Gastrocnemius medialis (tissue), 4 donors: ENCODE measurements at regions not wholly inside any gene's neighbourhood (a gene's known extent, or its start where the extent isn't known, plus 50 kb on each side); places are given as distances from the start of the nearest gene placed in this dataset.

Experiments
- ATAC-seq, 2 donors: fragments of 150-250 bp; one replicate each; pipeline ENCODE4 v1.9.1; 2016
- DNase-seq, 2 donors: peaks; one replicate each; pipeline ENCODE4 v3.0.0-alpha.2; 2019
- H3K27ac ChIP-seq, 4 donors: fragments of 200-600 bp; sonication (generic); 1 replicate in 1 of 4; 2 replicates in 3 of 4; pipeline ENCODE4 v1.5.1; 2016 to 2018; ENCODE audit warnings: mild to moderate bottlenecking in 2 of 4, moderate library complexity in 1 of 4
- H3K27me3 ChIP-seq, 3 donors: fragments of 200-600 bp; sonication (generic) in 2 of 3; 1 replicate in 1 of 3; 2 replicates in 2 of 3; pipeline versions ENCODE4 v1.5.1 to v1.6.0; 2016 to 2019; ENCODE audit warnings: mild to moderate bottlenecking in 1 of 3, moderate library complexity in 1 of 3
- H3K36me3 ChIP-seq, 2 donors: fragments of 200-600 bp; sonication (generic) in 1 of 2; one replicate each; pipeline ENCODE4 v1.5.1; 2017 to 2018
- H3K4me1 ChIP-seq, 2 donors: fragments of 200-600 bp; sonication (generic) in 1 of 2; one replicate each; pipeline ENCODE4 v1.5.1; 2016 to 2017; ENCODE audit warnings: mild to moderate bottlenecking in 2 of 2
- H3K4me3 ChIP-seq, 4 donors: fragments of 200-600 bp; sonication (generic) in 3 of 4; 1 replicate in 1 of 4; 2 replicates in 3 of 4; pipeline ENCODE4 v1.5.1; 2016 to 2019; ENCODE audit warnings: mild to moderate bottlenecking in 2 of 4
- H3K9me3 ChIP-seq, 3 donors: fragments of 200-600 bp; sonication (generic) in 2 of 3; 1 replicate in 1 of 3; 2 replicates in 2 of 3; pipeline ENCODE4 v1.5.1; 2016 to 2019
- POLR2A ChIP-seq, 2 donors: fragments of 450-650 bp; IDR thresholded peaks; one replicate each; pipeline ENCODE4 v1.6.1; 2017; ENCODE audit warnings: antibody characterized with exemption in 2 of 2, mild to moderate bottlenecking in 2 of 2, moderate library complexity in 2 of 2
- in situ Hi-C, 4 donors: fragments of 200-750 bp; cut with MboI; loops; one replicate each; pipeline versions ENCODE4 v1.15.0 to v1.8.0; 2017; ENCODE audit warnings: low sequenced_read_pairs in 4 of 4
- intact Hi-C: fragments of 100-400 bp; cut with DNase I; formaldehyde crosslinking; loops from one replicate; pipeline ENCODE4 v1.15.1; 2023; ENCODE audit warnings: low total_unique reads
- TF ChIP-seq, protein P1 (sequence below), 5 experiments: fragments of 450-650 bp in 3 of 5; fragments of 200-600 bp in 2 of 5; sonication (generic) in 2 of 5; IDR thresholded peaks in 4 of 5; conservative IDR thresholded peaks in 1 of 5; 1 replicate in 4 of 5; 2 replicates in 1 of 5; pipeline ENCODE4 v1.5.1; 2016 to 2019; ENCODE audit warnings: antibody characterized with exemption in 5 of 5, mild to moderate bottlenecking in 3 of 5, moderate library complexity in 3 of 5

DNA sequence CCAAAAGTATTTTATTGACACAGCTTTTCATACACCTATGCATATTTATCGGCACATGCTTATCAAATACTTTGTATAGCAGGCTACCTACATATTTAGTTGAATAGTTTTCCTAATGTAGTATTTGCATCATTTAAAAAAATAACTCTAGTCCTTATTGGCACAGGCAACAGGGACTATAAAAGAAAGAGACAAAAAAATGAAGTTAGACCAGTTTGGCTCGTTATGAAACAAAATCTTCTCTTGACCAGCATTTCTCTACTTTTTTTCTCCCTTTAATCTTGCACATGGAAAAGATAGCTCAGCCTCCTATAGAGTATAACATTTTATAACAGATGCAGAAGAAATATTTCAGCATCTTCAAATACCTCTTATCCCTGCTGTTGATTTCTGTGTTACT, 794.8 kb upstream of the MIR17HG start:
- in situ Hi-C loops (no loop called here), intact Hi-C loops (no loop called here)
- Histone ChIP-seq H3K4me3 (no peak overlapping the region), H3K9me3 (no peaks in the 10 kb centered on the region), H3K27ac (no peak overlapping the region), H3K27me3 (no peaks in the 10 kb centered on the region), H3K36me3 (no peaks in the 10 kb centered on the region), H3K4me1 (no peaks in the 10 kb centered on the region)
- TF ChIP-seq POLR2A (IDR thresholded peaks at IDR 0.05), result no peak
- TF ChIP-seq, protein P1, sequence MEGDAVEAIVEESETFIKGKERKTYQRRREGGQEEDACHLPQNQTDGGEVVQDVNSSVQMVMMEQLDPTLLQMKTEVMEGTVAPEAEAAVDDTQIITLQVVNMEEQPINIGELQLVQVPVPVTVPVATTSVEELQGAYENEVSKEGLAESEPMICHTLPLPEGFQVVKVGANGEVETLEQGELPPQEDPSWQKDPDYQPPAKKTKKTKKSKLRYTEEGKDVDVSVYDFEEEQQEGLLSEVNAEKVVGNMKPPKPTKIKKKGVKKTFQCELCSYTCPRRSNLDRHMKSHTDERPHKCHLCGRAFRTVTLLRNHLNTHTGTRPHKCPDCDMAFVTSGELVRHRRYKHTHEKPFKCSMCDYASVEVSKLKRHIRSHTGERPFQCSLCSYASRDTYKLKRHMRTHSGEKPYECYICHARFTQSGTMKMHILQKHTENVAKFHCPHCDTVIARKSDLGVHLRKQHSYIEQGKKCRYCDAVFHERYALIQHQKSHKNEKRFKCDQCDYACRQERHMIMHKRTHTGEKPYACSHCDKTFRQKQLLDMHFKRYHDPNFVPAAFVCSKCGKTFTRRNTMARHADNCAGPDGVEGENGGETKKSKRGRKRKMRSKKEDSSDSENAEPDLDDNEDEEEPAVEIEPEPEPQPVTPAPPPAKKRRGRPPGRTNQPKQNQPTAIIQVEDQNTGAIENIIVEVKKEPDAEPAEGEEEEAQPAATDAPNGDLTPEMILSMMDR (IDR thresholded peaks at IDR 0.05 in 4 of 5, conservative IDR thresholded peaks at IDR 0.05 in 1 of 5), result no peak
- ATAC-seq (no peak), DNase-seq (no peak)

DNA sequence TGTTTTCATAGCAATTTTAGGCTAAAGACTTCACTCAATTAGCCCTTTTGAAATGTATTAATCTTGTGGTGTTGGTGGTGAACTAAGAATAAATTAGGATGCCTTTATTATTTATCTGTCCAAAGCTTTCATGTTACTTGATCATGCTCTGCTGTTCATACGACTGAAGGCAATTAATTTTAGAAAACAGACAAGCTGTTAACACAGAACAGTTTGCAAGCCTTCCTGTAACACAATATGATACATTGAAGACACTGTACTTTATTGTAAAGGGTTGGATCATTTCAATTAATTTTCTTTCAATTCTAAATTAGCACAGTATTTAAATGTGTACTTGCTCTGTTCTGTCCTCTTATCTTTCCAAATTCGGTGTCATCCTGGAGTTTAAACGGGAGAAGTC, 794.3 kb upstream of the MIR17HG start:
- in situ Hi-C loops, result no loop called here
- TF ChIP-seq, protein P1 (IDR thresholded peaks at IDR 0.05 in 4 of 5, conservative IDR thresholded peaks at IDR 0.05 in 1 of 5), result no peak
- no peak for TF ChIP-seq POLR2A (IDR thresholded peaks at IDR 0.05)
- no peaks in the 10 kb centered on the region for H3K36me3 ChIP-seq
- no peak overlapping the region for H3K27ac ChIP-seq
- intact Hi-C loops, result no loop called here
- no peak for DNase-seq
- H3K4me1 ChIP-seq, result no peaks in the 10 kb centered on the region
- H3K4me3 ChIP-seq, result no peak overlapping the region
- H3K27me3 ChIP-seq, result no peaks in the 10 kb centered on the region
- ATAC-seq, result no peak
- no peaks in the 10 kb centered on the region for H3K9me3 ChIP-seq

DNA sequence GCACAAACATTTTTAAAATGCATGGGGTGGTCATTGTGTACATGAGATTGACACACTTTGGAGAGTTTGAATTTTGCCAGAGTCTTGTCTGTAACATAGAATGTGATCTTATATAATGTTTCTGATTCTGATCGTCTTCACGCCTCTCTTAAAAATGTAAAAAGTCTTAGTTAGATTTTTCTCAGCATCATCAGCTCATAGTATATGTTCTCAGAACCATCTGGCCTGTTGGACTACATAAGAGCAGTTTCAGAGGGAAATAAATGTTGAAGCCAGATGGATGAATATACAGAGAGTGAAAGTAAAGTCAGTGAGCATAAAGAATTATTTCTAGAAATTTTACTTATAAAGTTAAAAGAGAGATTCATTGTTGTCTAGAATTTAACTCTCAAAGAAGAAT, 789.9 kb upstream of the MIR17HG start:
- no peak for DNase-seq
- no peaks in the 10 kb centered on the region for H3K4me1 ChIP-seq
- in situ Hi-C loops (no loop called here), intact Hi-C loops (no loop called here)
- H3K4me3 ChIP-seq, result no peak overlapping the region
- ATAC-seq, result no peak
- H3K9me3 ChIP-seq, result no peaks in the 10 kb centered on the region
- no peak overlapping the region for H3K27ac ChIP-seq
- no peaks in the 10 kb centered on the region for H3K36me3 ChIP-seq
- TF ChIP-seq, protein P1 (IDR thresholded peaks at IDR 0.05 in 4 of 5, conservative IDR thresholded peaks at IDR 0.05 in 1 of 5), result no peak
- TF ChIP-seq POLR2A (IDR thresholded peaks at IDR 0.05), result no peak
- no peaks in the 10 kb centered on the region for H3K27me3 ChIP-seq

DNA sequence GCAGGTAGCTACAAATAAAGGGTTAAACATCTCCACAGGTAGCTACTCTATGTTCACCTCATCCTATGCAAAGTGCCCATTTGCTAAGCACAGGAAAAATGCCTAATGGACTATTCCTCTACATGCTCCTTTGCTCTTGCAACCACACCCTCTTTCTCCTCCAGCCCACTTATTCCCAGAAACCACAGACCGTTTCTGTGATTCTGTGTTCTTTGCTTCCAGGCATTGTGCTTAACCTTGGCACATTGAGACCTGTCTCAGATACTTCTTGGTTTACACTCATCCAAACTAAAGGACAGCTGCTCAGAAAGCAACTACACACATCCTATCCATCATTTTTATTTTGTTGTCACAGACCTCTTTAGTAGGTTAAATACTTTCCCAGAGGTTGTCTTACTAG, 785.0 kb upstream of the MIR17HG start:
- H3K4me1 ChIP-seq, result no peaks in the 10 kb centered on the region
- H3K27me3 ChIP-seq, result no peaks in the 10 kb centered on the region
- no peak overlapping the region for H3K27ac ChIP-seq
- TF ChIP-seq, protein P1 (IDR thresholded peaks at IDR 0.05 in 4 of 5, conservative IDR thresholded peaks at IDR 0.05 in 1 of 5), result no peak
- TF ChIP-seq POLR2A (IDR thresholded peaks at IDR 0.05), result no peak
- intact Hi-C loops, result no loop called here
- ATAC-seq, result no peak
- H3K9me3 ChIP-seq, result no peaks in the 10 kb centered on the region
- H3K36me3 ChIP-seq, result no peaks in the 10 kb centered on the region
- in situ Hi-C loops, result no loop called here
- no peak overlapping the region for H3K4me3 ChIP-seq
- DNase-seq, result no peak

DNA sequence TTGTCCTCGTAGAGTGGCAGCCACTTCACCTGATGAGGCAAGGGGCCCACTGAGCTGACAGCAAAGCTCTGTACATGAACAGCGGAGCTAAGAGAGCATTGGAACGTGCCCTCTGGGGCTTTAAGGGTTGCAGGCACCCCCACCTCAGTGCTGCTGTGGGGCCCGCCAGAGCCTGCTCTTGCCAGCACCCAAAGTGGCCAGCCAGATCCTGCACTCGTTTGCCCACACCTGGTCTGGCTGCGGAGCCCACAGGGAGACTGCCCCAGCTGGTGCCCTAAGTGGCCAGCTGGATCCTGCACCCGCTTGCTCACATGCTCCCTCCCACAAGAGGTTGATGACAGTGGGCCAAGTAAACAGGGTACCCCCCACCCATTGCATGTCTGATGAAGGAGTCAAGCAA, 783.4 kb upstream of the MIR17HG start:
- no peak overlapping the region for H3K4me3 ChIP-seq
- no peaks in the 10 kb centered on the region for H3K27me3 ChIP-seq
- no peak overlapping the region for H3K27ac ChIP-seq
- no peaks in the 10 kb centered on the region for H3K4me1 ChIP-seq
- DNase-seq, result no peak
- intact Hi-C loops (no loop called here), in situ Hi-C loops (no loop called here)
- TF ChIP-seq POLR2A (IDR thresholded peaks at IDR 0.05), result no peak
- TF ChIP-seq, protein P1 (IDR thresholded peaks at IDR 0.05 in 4 of 5, conservative IDR thresholded peaks at IDR 0.05 in 1 of 5), result no peak
- H3K9me3 ChIP-seq, result no peaks in the 10 kb centered on the region
- no peaks in the 10 kb centered on the region for H3K36me3 ChIP-seq
- ATAC-seq, result no peak
